Keratinocyte (primary cell): ENCODE measurements at regions not wholly inside any gene's neighbourhood (a gene's known extent, or its start where the extent isn't known, plus 50 kb on each side); places are given as distances from the start of the nearest gene placed in this dataset.

ENCODE experiments used
- DNase-seq: peaks from one replicate; pipeline ENCODE4 v3.0.0-alpha.2; 2011; ENCODE audit warnings: low read depth, missing footprints, low spot score
- FAIRE-seq: peaks from 2 replicates; lab custom pipeline; 2011; peaks lifted over from hg19 to GRCh38; lab: Jason Lieb, UNC
- H2AFZ ChIP-seq: 2 replicates; pipeline ENCODE4 v1.6.0; 2012; ENCODE audit warnings: low read length, control low read depth, inconsistent platforms; ENCODE audit not compliant: control insufficient read depth
- H3K27ac ChIP-seq: 2 replicates; pipeline ENCODE4 v1.5.1; 2011; ENCODE audit warnings: low read length; ENCODE audit not compliant: control insufficient read depth, insufficient read depth
- H3K27me3 ChIP-seq: 3 replicates; pipeline ENCODE4 v1.6.0; 2011; ENCODE audit warnings: low read length; ENCODE audit not compliant: control insufficient read depth, insufficient read depth; ENCODE audit errors: extremely low read depth
- H3K36me3 ChIP-seq, 2 experiments: 2 replicates in 1 of 2; 3 replicates in 1 of 2; pipeline ENCODE4 v1.5.1; 2011; ENCODE audit warnings: low read length in 2 of 2, mild to moderate bottlenecking in 1 of 2; ENCODE audit not compliant: control insufficient read depth in 2 of 2, insufficient read depth in 2 of 2; ENCODE audit errors: extremely low read depth in 1 of 2
- H3K4me1 ChIP-seq: 3 replicates; pipeline ENCODE4 v1.5.1; 2011; ENCODE audit warnings: low read length; ENCODE audit not compliant: control insufficient read depth, insufficient read depth; ENCODE audit errors: extremely low read depth
- H3K4me2 ChIP-seq: 3 replicates; pipeline ENCODE4 v1.6.0; 2011; ENCODE audit warnings: low read depth, low read length; ENCODE audit not compliant: control insufficient read depth, insufficient read depth; ENCODE audit errors: extremely low read depth
- H3K4me3 ChIP-seq, 3 experiments: fragments of 200-600 bp in 1 of 3; sonication (generic) in 1 of 3; 2 replicates in 2 of 3; 3 replicates in 1 of 3; pipeline ENCODE4 v1.5.1; 2011 to 2016; ENCODE audit warnings: low read length in 3 of 3, mild to moderate bottlenecking in 3 of 3, control low read depth in 2 of 3, inconsistent platforms in 1 of 3, low read depth in 1 of 3, mixed read lengths in 1 of 3, mixed run types in 1 of 3, moderate library complexity in 1 of 3; ENCODE audit not compliant: control insufficient read depth in 2 of 3, insufficient read depth in 2 of 3; ENCODE audit errors: extremely low read depth in 1 of 3
- H3K79me2 ChIP-seq: 2 replicates; pipeline ENCODE4 v1.6.0; 2012; ENCODE audit warnings: low read length; ENCODE audit not compliant: control insufficient read depth, insufficient read depth
- H3K9ac ChIP-seq: 3 replicates; pipeline ENCODE4 v1.6.0; 2011; ENCODE audit warnings: low read length; ENCODE audit not compliant: control insufficient read depth, insufficient read depth; ENCODE audit errors: extremely low read depth
- H3K9me1 ChIP-seq: 3 replicates; pipeline ENCODE4 v1.6.0; 2011; ENCODE audit warnings: low read length; ENCODE audit not compliant: control insufficient read depth, insufficient read depth; ENCODE audit errors: extremely low read depth
- H3K9me3 ChIP-seq: 2 replicates; pipeline ENCODE4 v1.5.1; 2012; ENCODE audit warnings: low read depth, low read length; ENCODE audit not compliant: control insufficient read depth
- H4K20me1 ChIP-seq: 3 replicates; pipeline ENCODE4 v1.6.0; 2011; ENCODE audit warnings: low read length; ENCODE audit not compliant: control insufficient read depth, insufficient read depth; ENCODE audit errors: extremely low read depth
- CTCF ChIP-seq, 3 experiments: IDR thresholded peaks in 1 of 3; conservative IDR thresholded peaks in 1 of 3; optimal IDR thresholded peaks in 1 of 3; 2 replicates in 2 of 3; 3 replicates in 1 of 3; pipeline versions ENCODE3 to v1.5.1; 2011; ENCODE audit warnings: low read length in 3 of 3, mild to moderate bottlenecking in 3 of 3, moderate library complexity in 2 of 3, control low read depth in 1 of 3, inconsistent platforms in 1 of 3; ENCODE audit not compliant: insufficient read depth in 2 of 3; ENCODE audit errors: extremely low read depth in 1 of 3
- EZH2 ChIP-seq: IDR thresholded peaks from one replicate; pipeline ENCODE4 v1.6.1; 2012; ENCODE audit warnings: inconsistent platforms, mild to moderate bottlenecking, low read length, moderate library complexity
- dilution Hi-C: fragments of 300-500 bp; cut with MboI; formaldehyde crosslinking; loops from one replicate; pipeline ENCODE4 v1.7.0; 2020; ENCODE audit warnings: low sequenced_read_pairs; ENCODE audit not compliant: extremely low pct_ligation_motif_present

GRCh38 chr14:97642631-97643030, 845.4 kb downstream of the VRK1 start:
- DNase-seq (no peak), FAIRE-seq (no peak)
- TF ChIP-seq CTCF (optimal IDR thresholded peaks at IDR 0.05 in 1 of 3, IDR thresholded peaks at IDR 0.05 in 1 of 3, conservative IDR thresholded peaks at IDR 0.05 in 1 of 3; ENCODE audit: extremely low read depth in 1 of 3, insufficient read depth in 2 of 3, low read length in 3 of 3) (no peak), EZH2 (no peak)
- Histone ChIP-seq H2AFZ (no peak overlapping the region), H3K79me2 (no peaks in the 10 kb centered on the region), H3K27me3 (no peaks in the 10 kb centered on the region), H4K20me1 (no peaks in the 10 kb centered on the region), H3K36me3 (no peaks in the 10 kb centered on the region), H3K27ac (no peak overlapping the region), H3K4me3 (no peak overlapping the region), H3K4me2 (no peak overlapping the region), H3K9me3 (no peaks in the 10 kb centered on the region), H3K9me1 (no peaks in the 10 kb centered on the region), H3K4me1 (no peaks in the 10 kb centered on the region), H3K9ac (no peak overlapping the region)
- dilution Hi-C loops = no loop called here

GRCh38 chr14:97644365-97644764, 847.2 kb downstream of the VRK1 start:
- H3K27me3 ChIP-seq = no peaks in the 10 kb centered on the region

More at GRCh38 chr14:97644365-97644764, 847.2 kb downstream of the VRK1 start:
- Histone ChIP-seq H3K9me3 (no peaks in the 10 kb centered on the region), H3K9me1 (no peaks in the 10 kb centered on the region), H3K79me2 (no peaks in the 10 kb centered on the region), H3K27ac (no peak overlapping the region), H3K4me1 (no peaks in the 10 kb centered on the region), H4K20me1 (no peaks in the 10 kb centered on the region), H3K36me3 (no peaks in the 10 kb centered on the region), H3K4me3 (no peak overlapping the region), H3K9ac (no peak overlapping the region), H2AFZ (no peak overlapping the region), H3K4me2 (no peak overlapping the region)
- FAIRE-seq (no peak), DNase-seq (no peak)
- TF ChIP-seq EZH2 (no peak), CTCF (optimal IDR thresholded peaks at IDR 0.05 in 1 of 3, IDR thresholded peaks at IDR 0.05 in 1 of 3, conservative IDR thresholded peaks at IDR 0.05 in 1 of 3; ENCODE audit: extremely low read depth in 1 of 3, insufficient read depth in 2 of 3, low read length in 3 of 3) (no peak)
- dilution Hi-C loops = no loop called here
